ENCODE measurements at regions not wholly inside any gene's neighbourhood (a gene's known extent, or its start where the extent isn't known, plus 50 kb on each side); places are given as distances from the start of the nearest gene placed in this dataset.

GRCh38 chr15:53225781-53226180 lies 435.6 kb upstream of the ONECUT1 start:
- TF ChIP-seq, protein P1, sequence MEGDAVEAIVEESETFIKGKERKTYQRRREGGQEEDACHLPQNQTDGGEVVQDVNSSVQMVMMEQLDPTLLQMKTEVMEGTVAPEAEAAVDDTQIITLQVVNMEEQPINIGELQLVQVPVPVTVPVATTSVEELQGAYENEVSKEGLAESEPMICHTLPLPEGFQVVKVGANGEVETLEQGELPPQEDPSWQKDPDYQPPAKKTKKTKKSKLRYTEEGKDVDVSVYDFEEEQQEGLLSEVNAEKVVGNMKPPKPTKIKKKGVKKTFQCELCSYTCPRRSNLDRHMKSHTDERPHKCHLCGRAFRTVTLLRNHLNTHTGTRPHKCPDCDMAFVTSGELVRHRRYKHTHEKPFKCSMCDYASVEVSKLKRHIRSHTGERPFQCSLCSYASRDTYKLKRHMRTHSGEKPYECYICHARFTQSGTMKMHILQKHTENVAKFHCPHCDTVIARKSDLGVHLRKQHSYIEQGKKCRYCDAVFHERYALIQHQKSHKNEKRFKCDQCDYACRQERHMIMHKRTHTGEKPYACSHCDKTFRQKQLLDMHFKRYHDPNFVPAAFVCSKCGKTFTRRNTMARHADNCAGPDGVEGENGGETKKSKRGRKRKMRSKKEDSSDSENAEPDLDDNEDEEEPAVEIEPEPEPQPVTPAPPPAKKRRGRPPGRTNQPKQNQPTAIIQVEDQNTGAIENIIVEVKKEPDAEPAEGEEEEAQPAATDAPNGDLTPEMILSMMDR (IDR thresholded peaks at IDR 0.05) = no peak
- no peak for TF ChIP-seq POLR2A (IDR thresholded peaks at IDR 0.05)
